ENCODE measurements at regions not wholly inside any gene's neighbourhood (a gene's known extent, or its start where the extent isn't known, plus 50 kb on each side); places are given as distances from the start of the nearest gene placed in this dataset.
"Not testable (repeated sequence)": the region's sequence is repeated elsewhere in the genome, so short reads cannot be mapped to it uniquely, and the experiment has no call there.

GRCh38 chr6:26957399-26958127, 289.9 kb upstream of the PRSS16 start:
- H3K27me3 ChIP-seq (ENCODE audit: low read depth); H3K36me3 ChIP-seq (replicated peaks); H3K4me1 ChIP-seq; H3K9me3 ChIP-seq; in situ Hi-C loops (cut with MboI; ENCODE audit: low sequenced_read_pairs): not testable (repeated sequence)
- DNase-seq (ENCODE audit: low spot score in 2 of 2), result peak in 1 of 2 experiments; percentile 6
- peak overlapping the region; percentile 43; the same call in 1 of the 2 replicates for H3K4me3 ChIP-seq

GRCh38 chr6:26961236-26961635, 286.3 kb upstream of the PRSS16 start:
- H3K27me3 ChIP-seq (ENCODE audit: low read depth); DNase-seq (ENCODE audit: low spot score in 2 of 2); in situ Hi-C loops (cut with MboI; ENCODE audit: low sequenced_read_pairs); H3K4me1 ChIP-seq; H3K4me3 ChIP-seq; H3K9me3 ChIP-seq; H3K36me3 ChIP-seq (replicated peaks): not testable (repeated sequence)

GRCh38 chr6:27002447-27002846, 245.1 kb upstream of the PRSS16 start:
- H3K9me3 ChIP-seq, result no peaks in the 10 kb centered on the region
- H3K4me3 ChIP-seq, result no peak overlapping the region
- in situ Hi-C loops (cut with MboI; ENCODE audit: low sequenced_read_pairs), result no loop called here
- no peak for DNase-seq (ENCODE audit: low spot score in 2 of 2)
- no peaks in the 10 kb centered on the region for H3K27me3 ChIP-seq (ENCODE audit: low read depth)
- H3K4me1 ChIP-seq, result no peaks in the 10 kb centered on the region
- H3K36me3 ChIP-seq (replicated peaks), result no peaks in the 10 kb centered on the region

GRCh38 chr6:27007020-27007419, 240.5 kb upstream of the PRSS16 start:
- no peaks in the 10 kb centered on the region for H3K36me3 ChIP-seq (replicated peaks)
- DNase-seq (ENCODE audit: low spot score in 2 of 2), result no peak
- H3K27me3 ChIP-seq (ENCODE audit: low read depth), result no peaks in the 10 kb centered on the region
- in situ Hi-C loops (cut with MboI; ENCODE audit: low sequenced_read_pairs), result no loop called here
- no peaks in the 10 kb centered on the region for H3K9me3 ChIP-seq
- H3K4me1 ChIP-seq, result no peaks in the 10 kb centered on the region
- no peak overlapping the region for H3K4me3 ChIP-seq

GRCh38 chr6:27008613-27009012, 238.9 kb upstream of the PRSS16 start:
- DNase-seq (ENCODE audit: low spot score in 2 of 2); in situ Hi-C loops (cut with MboI; ENCODE audit: low sequenced_read_pairs); H3K4me1 ChIP-seq; H3K4me3 ChIP-seq; H3K36me3 ChIP-seq (replicated peaks); H3K9me3 ChIP-seq; H3K27me3 ChIP-seq (ENCODE audit: low read depth): not testable (repeated sequence)

- H3K27me3 ChIP-seq (ENCODE audit: low read depth); in situ Hi-C loops (cut with MboI; ENCODE audit: low sequenced_read_pairs); H3K9me3 ChIP-seq; DNase-seq (ENCODE audit: low spot score in 2 of 2); H3K4me3 ChIP-seq; H3K36me3 ChIP-seq (replicated peaks); H3K4me1 ChIP-seq: not testable (repeated sequence)
Observed at GRCh38 chr6:27014053-27014452, 233.4 kb upstream of the PRSS16 start.

- Histone ChIP-seq H3K4me3 (no peak overlapping the region), H3K36me3 (replicated peaks) (no peaks in the 10 kb centered on the region), H3K9me3 (no peaks in the 10 kb centered on the region), H3K4me1 (no peaks in the 10 kb centered on the region), H3K27me3 (ENCODE audit: low read depth) (no peaks in the 10 kb centered on the region)
- in situ Hi-C loops (cut with MboI; ENCODE audit: low sequenced_read_pairs), result no loop called here
- DNase-seq (ENCODE audit: low spot score in 2 of 2), result no peak
Observed at GRCh38 chr6:27016689-27017088, 230.8 kb upstream of the PRSS16 start.

GRCh38 chr6:27018401-27018800, 229.1 kb upstream of the PRSS16 start:
- H3K4me1 ChIP-seq; H3K4me3 ChIP-seq; DNase-seq (ENCODE audit: low spot score in 2 of 2); H3K27me3 ChIP-seq (ENCODE audit: low read depth); in situ Hi-C loops (cut with MboI; ENCODE audit: low sequenced_read_pairs); H3K36me3 ChIP-seq (replicated peaks); H3K9me3 ChIP-seq: not testable (repeated sequence)

- in situ Hi-C loops (cut with MboI; ENCODE audit: low sequenced_read_pairs), result no loop called here
- H3K4me3 ChIP-seq, result no peak overlapping the region
- DNase-seq (ENCODE audit: low spot score in 2 of 2), result no peak
- H3K27me3 ChIP-seq (ENCODE audit: low read depth), result no peaks in the 10 kb centered on the region
- H3K9me3 ChIP-seq, result no peaks in the 10 kb centered on the region
- no peaks in the 10 kb centered on the region for H3K4me1 ChIP-seq
- H3K36me3 ChIP-seq (replicated peaks), result no peaks in the 10 kb centered on the region
Observed at GRCh38 chr6:27019651-27020552, 227.6 kb upstream of the PRSS16 start.

- in situ Hi-C loops (cut with MboI; ENCODE audit: low sequenced_read_pairs), result no loop called here
- Histone ChIP-seq H3K9me3 (no peaks in the 10 kb centered on the region), H3K27me3 (ENCODE audit: low read depth) (no peaks in the 10 kb centered on the region), H3K4me1 (no peaks in the 10 kb centered on the region), H3K36me3 (replicated peaks) (no peaks in the 10 kb centered on the region), H3K4me3 (no peak overlapping the region)
- DNase-seq (ENCODE audit: low spot score in 2 of 2), result no peak
Observed at GRCh38 chr6:27020553-27020880, 227.0 kb upstream of the PRSS16 start.

- no peak for DNase-seq (ENCODE audit: low spot score in 2 of 2)
- Histone ChIP-seq H3K27me3 (ENCODE audit: low read depth) (peaks cover 3% of the 10 kb centered on the region; the same call in 1 of the 2 replicates), H3K36me3 (replicated peaks) (no peaks in the 10 kb centered on the region), H3K9me3 (no peaks in the 10 kb centered on the region), H3K4me1 (no peaks in the 10 kb centered on the region), H3K4me3 (no peak overlapping the region)
- in situ Hi-C loops (cut with MboI; ENCODE audit: low sequenced_read_pairs), result no loop called here
Observed at GRCh38 chr6:27023664-27024063, 223.8 kb upstream of the PRSS16 start.

- no peak overlapping the region for H3K4me3 ChIP-seq
- H3K27me3 ChIP-seq (ENCODE audit: low read depth), result peaks cover 3% of the 10 kb centered on the region; the same call in 1 of the 2 replicates
- no peaks in the 10 kb centered on the region for H3K36me3 ChIP-seq (replicated peaks)
- DNase-seq (ENCODE audit: low spot score in 2 of 2), result no peak
- no peaks in the 10 kb centered on the region for H3K4me1 ChIP-seq
- no peaks in the 10 kb centered on the region for H3K9me3 ChIP-seq
- in situ Hi-C loops (cut with MboI; ENCODE audit: low sequenced_read_pairs), result no loop called here
Observed at GRCh38 chr6:27025351-27025750, 222.2 kb upstream of the PRSS16 start.

GRCh38 chr6:27026361-27026760, 221.1 kb upstream of the PRSS16 start:
- peaks cover 5% of the 10 kb centered on the region; the same call in 1 of the 2 replicates for H3K27me3 ChIP-seq (ENCODE audit: low read depth)
- no peaks in the 10 kb centered on the region for H3K9me3 ChIP-seq
- H3K4me3 ChIP-seq, result no peak overlapping the region
- H3K36me3 ChIP-seq (replicated peaks), result no peaks in the 10 kb centered on the region
- no peak for DNase-seq (ENCODE audit: low spot score in 2 of 2)
- H3K4me1 ChIP-seq, result no peaks in the 10 kb centered on the region
- in situ Hi-C loops (cut with MboI; ENCODE audit: low sequenced_read_pairs), result no loop called here

- DNase-seq (ENCODE audit: low spot score in 2 of 2), result no peak
- Histone ChIP-seq H3K27me3 (ENCODE audit: low read depth) (peaks cover 5% of the 10 kb centered on the region; the same call in 1 of the 2 replicates), H3K9me3 (no peaks in the 10 kb centered on the region), H3K36me3 (replicated peaks) (no peaks in the 10 kb centered on the region), H3K4me1 (no peaks in the 10 kb centered on the region), H3K4me3 (no peak overlapping the region)
- in situ Hi-C loops (cut with MboI; ENCODE audit: low sequenced_read_pairs), result no loop called here
Observed at GRCh38 chr6:27031302-27031701, 216.2 kb upstream of the PRSS16 start.

All from HAP-1 (cell line).